Activated CD4-positive, alpha-beta memory T cell treated with anti-CD3 and anti-CD28 coated beads for 36 hours (primary cell): ENCODE measurements at regions not wholly inside any gene's neighbourhood (a gene's known extent, or its start where the extent isn't known, plus 50 kb on each side); places are given as distances from the start of the nearest gene placed in this dataset.

Experiments
- CTCF ChIA-PET: fragments of 350-600 bp; sonication (Branson Sonifier 250); formaldehyde crosslinking; loops from one replicate; lab custom pipeline; 2021; ENCODE audit warnings: antibody characterized with exemption, inconsistent platforms; lab: Charles Lee
- POLR2A ChIA-PET: fragments of 350-600 bp; sonication (Branson Sonifier 250); formaldehyde crosslinking; loops from one replicate; lab custom pipeline; 2021; ENCODE audit warnings: antibody characterized with exemption; lab: Charles Lee
- DNase-seq: peaks from one replicate; pipeline ENCODE4 v3.0.0-alpha.2; 2020
- H3K27ac Mint-ChIP-seq: one replicate; pipeline ENCODE4 v1.8.0; 2021; ENCODE audit warnings: mixed read lengths
- H3K27me3 Mint-ChIP-seq: one replicate; pipeline ENCODE4 v1.8.0; 2021; ENCODE audit warnings: mixed read lengths
- H3K36me3 Mint-ChIP-seq: one replicate; pipeline ENCODE4 v1.8.0; 2021; ENCODE audit warnings: mixed read lengths
- H3K4me1 Mint-ChIP-seq: one replicate; pipeline ENCODE4 v1.8.0; 2021; ENCODE audit warnings: low read depth, mixed read lengths
- H3K4me3 Mint-ChIP-seq: one replicate; pipeline ENCODE4 v1.8.0; 2021; ENCODE audit warnings: mild to moderate bottlenecking, mixed read lengths
- H3K9me3 Mint-ChIP-seq: one replicate; pipeline ENCODE4 v1.8.0; 2021; ENCODE audit warnings: mixed read lengths
- intact Hi-C: fragments of 100-400 bp; cut with micrococcal nuclease; formaldehyde crosslinking; loops from one replicate; pipeline ENCODE4 v1.15.1; 2023

DNA sequence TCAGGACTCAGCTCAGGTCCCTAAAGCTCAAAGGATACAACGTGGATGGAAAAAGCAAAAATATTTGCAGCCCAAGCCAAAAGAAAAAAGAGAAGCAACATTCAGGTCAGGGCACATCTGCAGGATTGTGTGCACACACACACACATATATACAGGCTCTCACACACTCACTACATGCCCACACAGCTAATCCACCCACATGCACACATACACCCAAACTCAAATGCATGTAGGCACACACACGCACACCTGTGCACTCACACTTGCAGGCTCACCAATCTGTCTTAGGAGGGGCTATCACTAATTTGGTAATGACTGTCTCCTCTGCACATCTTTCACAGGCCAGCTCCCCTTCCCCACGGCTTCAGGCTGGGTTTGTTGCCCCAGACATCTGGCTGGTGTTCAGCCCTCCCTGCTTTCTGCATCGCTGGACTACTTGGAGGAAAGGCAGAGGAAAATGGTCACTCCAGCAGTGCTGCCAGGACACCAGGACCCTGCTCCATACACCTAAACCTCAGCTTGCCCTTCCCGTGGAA is 103.6 kb upstream of the DRD2 start:
- H3K27ac Mint-ChIP-seq: no peak overlapping the region
- CTCF ChIA-PET: interaction anchor here (1.2 kb wide), 1 partner anchor 46 kb away, joined by 3 read pairs; no protein-coding TSS in a partner anchor
- DNase-seq: no peak
- H3K27me3 Mint-ChIP-seq: peaks cover 13% of the 10 kb centered on the region
- POLR2A ChIA-PET: interaction anchor here (1.4 kb wide), 1 partner anchor 9 kb away, joined by 3 read pairs; no protein-coding TSS in a partner anchor
- peaks cover 4% of the 10 kb centered on the region for H3K4me1 Mint-ChIP-seq
- no peaks in the 10 kb centered on the region for H3K36me3 Mint-ChIP-seq
- H3K9me3 Mint-ChIP-seq: no peaks in the 10 kb centered on the region
- H3K4me3 Mint-ChIP-seq: no peak overlapping the region
- intact Hi-C loops: no loop called here

DNA sequence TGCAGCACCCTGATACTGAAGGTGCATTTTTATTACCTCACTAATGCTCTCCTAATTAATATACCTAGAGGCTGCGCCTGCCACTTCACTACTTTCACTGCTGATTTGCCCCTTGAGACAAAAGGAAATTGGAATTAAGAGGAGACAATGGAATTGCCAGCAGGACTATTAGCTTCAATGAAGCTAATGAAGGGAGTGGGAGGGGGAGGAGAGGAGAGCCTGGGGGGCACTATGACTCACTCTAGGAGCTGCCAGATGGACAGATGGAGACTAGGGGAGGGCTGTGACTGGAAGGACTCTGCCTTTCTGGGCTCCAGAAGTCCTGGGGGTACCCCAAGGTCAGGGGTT is 102.8 kb upstream of the DRD2 start:
- ChIA-PET POLR2A (interaction anchor here (1.4 kb wide), 1 partner anchor 10 kb away, joined by 3 read pairs; no protein-coding TSS in a partner anchor), CTCF (interaction anchor here (1.2 kb wide), 1 partner anchor 46 kb away, joined by 3 read pairs; no protein-coding TSS in a partner anchor)

GRCh38 chr11:113577356-113578032 is 102.3 kb upstream of the DRD2 start:
- ChIA-PET POLR2A (no interaction called here), CTCF (no interaction called here)
- H3K36me3 Mint-ChIP-seq: no peaks in the 10 kb centered on the region
- H3K27ac Mint-ChIP-seq: no peak overlapping the region
- no peak overlapping the region for H3K4me3 Mint-ChIP-seq
- intact Hi-C loops: no loop called here
- DNase-seq: no peak
- peaks cover 14% of the 10 kb centered on the region for H3K27me3 Mint-ChIP-seq
- H3K9me3 Mint-ChIP-seq: no peaks in the 10 kb centered on the region
- H3K4me1 Mint-ChIP-seq: peaks cover 4% of the 10 kb centered on the region

More for the DNA sequence above, 102.8 kb upstream of the DRD2 start:
- no peak for DNase-seq
- Mint-ChIP-seq H3K9me3 (no peaks in the 10 kb centered on the region), H3K27me3 (peaks cover 13% of the 10 kb centered on the region), H3K27ac (no peak overlapping the region), H3K4me1 (peaks cover 4% of the 10 kb centered on the region), H3K4me3 (no peak overlapping the region), H3K36me3 (no peaks in the 10 kb centered on the region)
- intact Hi-C loops: no loop called here

GRCh38 chr11:113574586-113574985 is 99.4 kb upstream of the DRD2 start:
- intact Hi-C loops: no loop called here
- no peaks in the 10 kb centered on the region for H3K9me3 Mint-ChIP-seq
- H3K4me3 Mint-ChIP-seq: no peak overlapping the region
- peaks cover 4% of the 10 kb centered on the region for H3K4me1 Mint-ChIP-seq
- H3K27ac Mint-ChIP-seq: no peak overlapping the region
- H3K36me3 Mint-ChIP-seq: no peaks in the 10 kb centered on the region
- no peak for DNase-seq
- POLR2A ChIA-PET: no interaction called here
- peaks cover 17% of the 10 kb centered on the region for H3K27me3 Mint-ChIP-seq
- CTCF ChIA-PET: no interaction called here

- no peaks in the 10 kb centered on the region for H3K9me3 Mint-ChIP-seq
- H3K4me3 Mint-ChIP-seq: no peak overlapping the region
- H3K4me1 Mint-ChIP-seq: peaks cover 4% of the 10 kb centered on the region
- ChIA-PET CTCF (no interaction called here), POLR2A (no interaction called here)
- H3K36me3 Mint-ChIP-seq: no peaks in the 10 kb centered on the region
- H3K27ac Mint-ChIP-seq: no peak overlapping the region
- DNase-seq: no peak
- H3K27me3 Mint-ChIP-seq: peaks cover 17% of the 10 kb centered on the region
- intact Hi-C loops: no loop called here
Measured at GRCh38 chr11:113574171-113574570, 99.0 kb upstream of the DRD2 start.

- CTCF ChIA-PET: interaction anchor here (0.7 kb wide), 1 partner anchor 689 kb away, joined by 4 read pairs; no protein-coding TSS in a partner anchor
- H3K4me3 Mint-ChIP-seq: no peak overlapping the region
- POLR2A ChIA-PET: no interaction called here
- no peaks in the 10 kb centered on the region for H3K36me3 Mint-ChIP-seq
- no peaks in the 10 kb centered on the region for H3K4me1 Mint-ChIP-seq
- peaks cover 13% of the 10 kb centered on the region for H3K27me3 Mint-ChIP-seq
- intact Hi-C loops: no loop called here
- H3K9me3 Mint-ChIP-seq: no peaks in the 10 kb centered on the region
- DNase-seq: no peak
- no peak overlapping the region for H3K27ac Mint-ChIP-seq
Measured at GRCh38 chr11:113572136-113572735, 97.0 kb upstream of the DRD2 start.

DNA sequence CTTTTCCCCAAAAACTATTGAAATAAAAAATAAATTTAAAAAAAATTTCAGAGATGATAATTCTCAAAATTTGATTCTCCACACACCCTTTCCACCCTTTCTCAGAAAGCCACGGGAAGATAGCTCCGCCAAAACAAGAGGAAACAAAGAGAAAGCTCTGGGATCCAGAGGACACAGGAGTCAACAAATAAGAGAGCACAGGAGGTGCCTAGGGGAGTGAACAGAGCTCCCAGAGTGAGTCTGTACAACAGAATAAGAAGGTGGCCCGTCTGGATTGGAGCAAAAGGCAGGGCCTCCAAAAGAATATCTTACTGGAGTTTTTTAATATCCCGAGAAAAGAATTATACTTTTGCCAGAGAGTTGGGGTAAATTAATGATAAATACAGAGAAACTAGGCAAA is 96.3 kb upstream of the DRD2 start:
- DNase-seq: no peak
- Mint-ChIP-seq H3K27ac (no peak overlapping the region), H3K4me1 (no peaks in the 10 kb centered on the region), H3K9me3 (no peaks in the 10 kb centered on the region), H3K27me3 (peaks cover 16% of the 10 kb centered on the region), H3K4me3 (no peak overlapping the region), H3K36me3 (no peaks in the 10 kb centered on the region)
- intact Hi-C loops: no loop called here
- ChIA-PET POLR2A (no interaction called here), CTCF (interaction anchor here (0.7 kb wide), 1 partner anchor 690 kb away, joined by 4 read pairs; no protein-coding TSS in a partner anchor)

DNA sequence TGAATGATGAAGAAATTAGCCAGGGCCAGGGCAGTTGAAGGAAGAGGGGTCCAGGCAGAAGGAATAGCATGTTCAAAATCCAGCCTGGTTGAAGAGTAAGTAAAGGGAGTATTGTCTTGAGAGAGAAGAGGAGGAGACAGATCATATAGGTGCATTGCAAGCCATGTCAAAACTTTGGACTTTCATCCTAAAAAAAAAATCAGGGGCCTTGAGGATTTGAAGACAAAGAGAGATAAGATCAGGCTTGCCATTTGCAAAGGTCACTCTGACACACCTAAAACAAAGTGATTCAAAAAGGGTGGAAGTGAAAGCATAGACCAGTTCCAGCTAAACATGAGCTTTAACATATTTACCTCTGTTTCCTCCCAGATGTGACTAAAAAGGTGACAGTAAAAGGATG is 95.7 kb upstream of the DRD2 start:
- ChIA-PET CTCF (no interaction called here), POLR2A (no interaction called here)
- H3K27ac Mint-ChIP-seq: no peak overlapping the region
- H3K4me3 Mint-ChIP-seq: no peak overlapping the region
- no peak for DNase-seq
- H3K9me3 Mint-ChIP-seq: no peaks in the 10 kb centered on the region
- H3K36me3 Mint-ChIP-seq: no peaks in the 10 kb centered on the region
- intact Hi-C loops: no loop called here
- peaks cover 16% of the 10 kb centered on the region for H3K27me3 Mint-ChIP-seq
- no peaks in the 10 kb centered on the region for H3K4me1 Mint-ChIP-seq

GRCh38 chr11:113569391-113569790 is 94.2 kb upstream of the DRD2 start:
- no peaks in the 10 kb centered on the region for H3K36me3 Mint-ChIP-seq
- no peak for DNase-seq
- no peaks in the 10 kb centered on the region for H3K9me3 Mint-ChIP-seq
- H3K4me1 Mint-ChIP-seq: no peaks in the 10 kb centered on the region
- CTCF ChIA-PET: interaction anchor here (0.6 kb wide), 1 partner anchor 410 kb away, joined by 4 read pairs; no protein-coding TSS in a partner anchor
- H3K4me3 Mint-ChIP-seq: no peak overlapping the region
- no peak overlapping the region for H3K27ac Mint-ChIP-seq
- intact Hi-C loops: loop anchor here (10.0 kb wide), 1 partner anchor 115 kb away; no protein-coding TSS in a partner anchor
- H3K27me3 Mint-ChIP-seq: peaks cover 24% of the 10 kb centered on the region
- POLR2A ChIA-PET: no interaction called here

- Mint-ChIP-seq H3K36me3 (no peaks in the 10 kb centered on the region), H3K27me3 (peaks cover 23% of the 10 kb centered on the region), H3K27ac (no peak overlapping the region), H3K4me1 (no peaks in the 10 kb centered on the region), H3K4me3 (no peak overlapping the region), H3K9me3 (no peaks in the 10 kb centered on the region)
- no peak for DNase-seq
- ChIA-PET CTCF (no interaction called here), POLR2A (no interaction called here)
- intact Hi-C loops: loop anchor here (10.0 kb wide), 1 partner anchor 116 kb away; no protein-coding TSS in a partner anchor
Measured at GRCh38 chr11:113568566-113568965, 93.4 kb upstream of the DRD2 start.

- Mint-ChIP-seq H3K9me3 (no peaks in the 10 kb centered on the region), H3K4me3 (no peak overlapping the region), H3K27ac (no peak overlapping the region), H3K36me3 (no peaks in the 10 kb centered on the region), H3K27me3 (peaks cover 23% of the 10 kb centered on the region), H3K4me1 (no peaks in the 10 kb centered on the region)
- ChIA-PET CTCF (no interaction called here), POLR2A (no interaction called here)
- intact Hi-C loops: loop anchor here (10.0 kb wide), 1 partner anchor 117 kb away; no protein-coding TSS in a partner anchor
- DNase-seq: no peak
Measured at GRCh38 chr11:113567867-113568544, 92.8 kb upstream of the DRD2 start.

DNA sequence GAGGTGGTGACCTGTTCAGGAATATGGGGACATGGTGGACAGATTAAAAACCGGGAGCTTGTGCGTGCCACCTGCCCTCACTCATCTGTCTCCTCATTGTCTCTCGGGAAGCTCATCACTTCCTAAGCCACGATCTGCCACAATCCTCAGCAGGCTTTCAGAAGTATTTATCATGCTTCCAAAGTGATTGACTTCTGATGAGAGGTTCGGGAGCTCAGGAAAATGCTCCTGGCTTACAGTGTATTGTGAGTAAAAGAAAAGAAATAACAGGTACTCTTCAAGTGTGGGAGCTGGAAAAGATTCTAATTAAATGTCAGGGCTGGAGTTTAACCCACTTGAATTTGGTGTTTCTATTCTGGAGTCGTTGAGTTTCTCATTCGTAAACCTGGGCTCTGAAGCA is 91.9 kb upstream of the DRD2 start:
- DNase-seq: no peak
- Mint-ChIP-seq H3K9me3 (no peaks in the 10 kb centered on the region), H3K36me3 (no peaks in the 10 kb centered on the region), H3K27ac (no peak overlapping the region), H3K4me3 (no peak overlapping the region), H3K27me3 (peaks cover 19% of the 10 kb centered on the region), H3K4me1 (peaks cover 5% of the 10 kb centered on the region)
- CTCF ChIA-PET: no interaction called here
- POLR2A ChIA-PET: no interaction called here
- intact Hi-C loops: loop anchor here (10.0 kb wide), 1 partner anchor 118 kb away; no protein-coding TSS in a partner anchor
